C4-2B (cell line): ENCODE measurements at regions not wholly inside any gene's neighbourhood (a gene's known extent, or its start where the extent isn't known, plus 50 kb on each side); places are given as distances from the start of the nearest gene placed in this dataset.

ENCODE experiments used
- H3K27ac ChIP-seq: fragments of 450-650 bp; 2 replicates; pipeline ENCODE4 v1.5.1; 2017
- CTCF ChIP-seq: fragments of 450-650 bp; conservative IDR thresholded peaks from 2 replicates; pipeline ENCODE4 v1.5.1; 2017; ENCODE audit warnings: mild to moderate bottlenecking
- ZFX ChIP-seq: fragments of 450-650 bp; IDR thresholded peaks from 2 replicates; pipeline ENCODE4 v1.6.1; 2017

DNA sequence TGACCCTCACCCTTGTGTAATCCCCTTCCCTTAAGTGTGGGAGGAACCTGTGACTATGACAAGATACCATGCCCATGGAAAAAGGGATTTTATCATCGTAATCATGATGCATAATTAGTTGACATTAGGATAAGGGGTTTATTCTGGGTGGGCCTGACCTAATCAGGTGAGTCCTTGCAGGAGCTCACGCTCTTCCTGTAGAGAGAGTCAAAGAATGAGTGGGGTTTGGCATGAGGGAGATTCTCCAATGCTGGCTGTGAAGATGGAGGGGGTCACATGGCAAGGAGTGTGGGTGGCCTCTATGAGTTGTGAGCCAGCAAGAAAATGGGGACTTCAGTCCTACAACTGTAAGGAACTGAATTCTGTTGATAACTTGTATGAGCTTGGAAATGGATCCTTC lies 342.0 kb upstream of the TSHZ2 start:
- TF ChIP-seq CTCF (no peak), ZFX (no peak)
- H3K27ac ChIP-seq: no peak overlapping the region

GRCh38 chr20:52624281-52624680 lies 347.9 kb upstream of the TSHZ2 start:
- TF ChIP-seq CTCF (no peak), ZFX (no peak)
- no peak overlapping the region for H3K27ac ChIP-seq

DNA sequence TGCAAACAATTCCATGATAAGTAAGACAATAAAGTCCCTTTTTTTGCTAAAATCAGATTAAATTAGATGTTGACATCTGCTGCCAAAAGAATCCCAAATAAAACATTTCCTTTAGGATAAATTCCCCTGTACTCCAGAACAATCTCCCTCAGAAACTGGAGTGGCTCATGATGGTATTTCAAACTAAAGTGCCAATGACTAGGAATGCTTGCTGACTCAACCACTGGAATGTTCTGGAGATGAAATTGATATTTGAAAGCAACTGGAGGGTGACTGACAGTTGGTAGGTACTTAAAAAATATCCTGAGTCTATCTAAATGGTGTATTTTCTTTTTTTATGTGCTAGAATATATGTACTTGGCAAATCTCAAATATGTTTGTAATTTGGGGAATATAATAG lies 350.1 kb upstream of the TSHZ2 start:
- TF ChIP-seq ZFX (no peak), CTCF (no peak)
- H3K27ac ChIP-seq: no peak overlapping the region

DNA sequence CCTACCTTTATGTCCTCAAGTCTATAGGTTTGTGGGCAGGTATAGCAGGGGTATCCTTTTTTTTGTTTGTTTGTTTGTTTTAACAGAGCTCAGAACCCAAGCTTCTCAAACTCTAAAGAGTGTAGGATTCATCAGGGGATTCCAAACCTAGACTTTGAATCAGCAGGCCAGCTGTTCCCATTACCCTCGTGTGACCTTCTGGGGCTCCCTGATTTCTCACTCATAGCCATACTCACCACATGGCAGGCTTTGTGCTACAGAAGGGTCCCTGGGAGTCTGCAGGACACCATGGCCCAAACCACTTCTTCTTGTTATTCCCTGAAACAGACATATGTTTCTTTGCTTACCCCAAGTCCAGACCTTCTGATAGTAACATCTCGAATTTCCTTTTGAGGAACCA lies 350.8 kb upstream of the TSHZ2 start:
- TF ChIP-seq CTCF (no peak), ZFX (no peak)
- H3K27ac ChIP-seq: no peak overlapping the region

DNA sequence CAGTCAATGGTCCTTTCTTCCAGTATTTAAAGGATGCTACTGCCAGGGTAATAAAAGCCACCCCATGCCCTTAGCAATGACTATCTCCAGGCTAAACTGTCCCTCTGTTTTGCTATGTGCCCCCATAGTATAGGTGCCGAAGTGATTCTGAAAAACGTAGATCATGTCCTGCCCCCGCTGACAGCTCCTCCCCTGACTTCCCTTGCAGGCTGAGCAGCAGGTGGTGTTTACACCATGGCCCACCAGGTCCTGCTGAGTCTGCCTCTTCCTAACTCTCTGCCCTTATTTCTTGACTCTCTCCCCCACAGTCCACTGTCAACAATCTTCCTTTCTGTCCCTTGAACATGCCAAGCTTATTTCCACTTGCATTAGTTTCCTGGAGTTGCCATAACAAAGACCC lies 352.5 kb upstream of the TSHZ2 start:
- TF ChIP-seq CTCF (no peak), ZFX (no peak)
- no peak overlapping the region for H3K27ac ChIP-seq

GRCh38 chr20:52619101-52619500 lies 353.1 kb upstream of the TSHZ2 start:
- TF ChIP-seq CTCF: no peak
- TF ChIP-seq ZFX: no peak
- H3K27ac ChIP-seq: no peak overlapping the region

DNA sequence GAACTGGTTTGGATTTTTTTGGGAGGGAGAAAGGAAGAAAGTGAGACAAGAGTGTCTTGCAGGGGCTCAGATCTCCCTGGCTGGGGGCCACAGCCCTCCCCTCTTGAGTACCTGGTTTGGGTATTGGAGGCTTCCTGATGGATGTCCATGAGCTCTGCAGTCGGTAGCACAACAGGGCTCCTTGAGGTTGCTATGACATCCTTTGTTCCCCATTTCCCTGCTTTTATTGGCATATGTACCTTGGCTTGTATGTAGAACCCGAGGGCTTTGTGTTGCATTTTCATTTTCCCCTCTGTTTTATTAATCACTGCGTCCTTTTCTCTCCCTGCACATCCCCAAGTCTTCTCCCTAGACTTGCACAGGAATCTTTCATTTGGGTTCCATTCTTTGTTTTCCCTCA lies 355.5 kb upstream of the TSHZ2 start:
- no peak overlapping the region for H3K27ac ChIP-seq
- no peak for TF ChIP-seq ZFX
- no peak for TF ChIP-seq CTCF
